ENCODE measurements at regions not wholly inside any gene's neighbourhood (a gene's known extent, or its start where the extent isn't known, plus 50 kb on each side); places are given as distances from the start of the nearest gene placed in this dataset.

- TF ChIP-seq CTCF (IDR thresholded peaks at IDR 0.05; ENCODE audit: low read length) (no peak), EZH2 (optimal IDR thresholded peaks at IDR 0.05; ENCODE audit: low read depth, low read length) (no peak), EZH2phosphoT487 (IDR thresholded peaks at IDR 0.05; ENCODE audit: low read length) (no peak)
These were observed 203.1 kb upstream of the CNR1 start for GRCh38 chr6:88369262-88369661.

All from MM.1S (cell line).